ENCODE measurements at regions not wholly inside any gene's neighbourhood (a gene's known extent, or its start where the extent isn't known, plus 50 kb on each side); places are given as distances from the start of the nearest gene placed in this dataset.

DNA sequence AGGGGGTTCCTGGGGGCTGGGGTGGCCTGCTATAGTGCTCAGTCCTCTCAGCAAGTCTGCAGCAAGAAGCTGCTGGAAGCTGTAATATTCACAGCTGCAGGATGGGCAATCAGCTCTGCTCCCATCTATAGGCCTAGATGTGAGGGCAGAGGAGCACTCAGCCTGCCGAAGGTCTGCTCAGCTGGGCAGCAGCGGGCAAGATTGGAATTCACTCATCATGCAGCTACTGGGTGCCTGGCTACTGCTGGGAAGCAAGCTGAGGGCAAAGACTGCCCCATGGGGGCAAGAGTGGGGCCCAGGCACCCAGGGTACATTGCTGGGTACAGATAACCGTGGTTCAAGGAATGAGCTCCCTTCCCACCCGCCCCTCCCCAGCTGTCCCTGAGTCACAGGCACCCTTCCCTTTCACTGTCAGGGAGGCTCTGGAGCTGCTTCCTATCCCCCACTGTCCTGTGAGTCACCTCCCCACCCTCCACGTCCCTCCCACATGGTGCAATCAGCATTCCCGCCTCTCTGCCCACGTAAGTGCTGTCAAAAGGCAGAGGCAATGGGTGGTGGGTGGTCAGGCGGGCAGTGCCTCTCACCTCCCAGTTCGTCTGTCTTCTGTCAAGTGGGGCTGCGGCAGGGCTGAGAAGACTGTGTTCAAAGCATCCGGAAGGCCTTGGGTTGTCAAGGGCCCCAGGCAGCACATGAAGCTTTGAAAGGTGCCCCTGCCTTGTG, 169.2 kb downstream of the TRIM43 start:
- TF ChIP-seq, protein P1, sequence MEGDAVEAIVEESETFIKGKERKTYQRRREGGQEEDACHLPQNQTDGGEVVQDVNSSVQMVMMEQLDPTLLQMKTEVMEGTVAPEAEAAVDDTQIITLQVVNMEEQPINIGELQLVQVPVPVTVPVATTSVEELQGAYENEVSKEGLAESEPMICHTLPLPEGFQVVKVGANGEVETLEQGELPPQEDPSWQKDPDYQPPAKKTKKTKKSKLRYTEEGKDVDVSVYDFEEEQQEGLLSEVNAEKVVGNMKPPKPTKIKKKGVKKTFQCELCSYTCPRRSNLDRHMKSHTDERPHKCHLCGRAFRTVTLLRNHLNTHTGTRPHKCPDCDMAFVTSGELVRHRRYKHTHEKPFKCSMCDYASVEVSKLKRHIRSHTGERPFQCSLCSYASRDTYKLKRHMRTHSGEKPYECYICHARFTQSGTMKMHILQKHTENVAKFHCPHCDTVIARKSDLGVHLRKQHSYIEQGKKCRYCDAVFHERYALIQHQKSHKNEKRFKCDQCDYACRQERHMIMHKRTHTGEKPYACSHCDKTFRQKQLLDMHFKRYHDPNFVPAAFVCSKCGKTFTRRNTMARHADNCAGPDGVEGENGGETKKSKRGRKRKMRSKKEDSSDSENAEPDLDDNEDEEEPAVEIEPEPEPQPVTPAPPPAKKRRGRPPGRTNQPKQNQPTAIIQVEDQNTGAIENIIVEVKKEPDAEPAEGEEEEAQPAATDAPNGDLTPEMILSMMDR (conservative IDR thresholded peaks at IDR 0.05), result no peak
- TF ChIP-seq ZFX (IDR thresholded peaks at IDR 0.05), result no peak
